ENCODE measurements at regions not wholly inside any gene's neighbourhood (a gene's known extent, or its start where the extent isn't known, plus 50 kb on each side); places are given as distances from the start of the nearest gene placed in this dataset.

DNA sequence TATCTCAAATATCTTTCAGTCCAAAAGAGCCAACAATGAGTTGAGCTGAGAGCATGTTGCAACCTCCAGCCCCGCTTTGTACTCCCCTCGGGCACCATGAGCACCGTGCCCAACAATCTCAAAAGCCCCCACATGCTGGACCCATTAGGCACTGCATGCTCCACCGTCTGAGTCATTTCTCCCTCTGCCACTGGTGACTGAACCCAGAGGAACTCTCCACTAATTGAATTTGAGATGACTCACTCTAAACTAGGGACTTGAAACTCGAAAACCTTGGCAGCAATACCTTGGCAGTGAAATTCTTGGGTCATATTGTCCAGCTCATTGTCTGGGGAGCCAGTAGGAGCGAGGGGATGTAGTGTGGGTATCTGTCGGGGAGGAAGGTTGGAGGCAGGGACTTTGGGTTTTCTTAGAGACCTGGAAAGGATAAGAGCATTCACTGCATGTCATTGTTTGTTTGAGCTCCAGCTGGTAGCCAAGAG, 49.9 kb upstream of the SLIT3 start (continued):
- no peak for TF ChIP-seq PRDM2 (tag by site-specific recombination; IDR thresholded peaks at IDR 0.05; ENCODE audit: borderline replicate concordance)
- no peak for TF ChIP-seq YY1 (tag by site-specific recombination; IDR thresholded peaks at IDR 0.05)
- peak; percentile 92 for TF ChIP-seq ZNF660 (tag by site-specific recombination; IDR thresholded peaks at IDR 0.05)
- TF ChIP-seq, protein P1, sequence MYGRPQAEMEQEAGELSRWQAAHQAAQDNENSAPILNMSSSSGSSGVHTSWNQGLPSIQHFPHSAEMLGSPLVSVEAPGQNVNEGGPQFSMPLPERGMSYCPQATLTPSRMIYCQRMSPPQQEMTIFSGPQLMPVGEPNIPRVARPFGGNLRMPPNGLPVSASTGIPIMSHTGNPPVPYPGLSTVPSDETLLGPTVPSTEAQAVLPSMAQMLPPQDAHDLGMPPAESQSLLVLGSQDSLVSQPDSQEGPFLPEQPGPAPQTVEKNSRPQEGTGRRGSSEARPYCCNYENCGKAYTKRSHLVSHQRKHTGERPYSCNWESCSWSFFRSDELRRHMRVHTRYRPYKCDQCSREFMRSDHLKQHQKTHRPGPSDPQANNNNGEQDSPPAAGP (tag by site-specific recombination; IDR thresholded peaks at IDR 0.05), result no peak
- TF ChIP-seq ZFHX2 (tag by site-specific recombination; conservative IDR thresholded peaks at IDR 0.05), result no peak
- TF ChIP-seq ZSCAN23 (tag by site-specific recombination; IDR thresholded peaks at IDR 0.05), result no peak
- TF ChIP-seq OSR2 (tag by site-specific recombination; IDR thresholded peaks at IDR 0.05), result 0 out of 2 replicates have a peak, but pooled peaks have one; percentile 29

Measured in HEK293 (cell line).